A549 (cell line): ENCODE measurements at regions not wholly inside any gene's neighbourhood (a gene's known extent, or its start where the extent isn't known, plus 50 kb on each side); places are given as distances from the start of the nearest gene placed in this dataset.

Experiments used
- EP300 ChIP-seq, 2 experiments: fragments of >200 bp; sonication (Bioruptor Twin); formaldehyde crosslinking; IDR thresholded peaks; 2 replicates in 1 of 2; 3 replicates in 1 of 2; pipeline ENCODE4 v1.6.1; 2016 to 2017
- HDAC2 ChIP-seq: fragments of 200-600 bp; sonication (generic); IDR thresholded peaks from 2 replicates; pipeline ENCODE4 v1.6.1; 2016
- MAX ChIP-seq: IDR thresholded peaks from 2 replicates; pipeline ENCODE4 v1.6.1; 2012
- NR3C1 ChIP-seq: fragments of >200 bp; sonication (Bioruptor Twin); formaldehyde crosslinking; IDR thresholded peaks from 3 replicates; pipeline ENCODE4 v1.6.1; 2017
- TF ChIP-seq, protein P1 (sequence below): fragments of >200 bp; sonication (Bioruptor Twin); formaldehyde crosslinking; IDR thresholded peaks from 3 replicates; pipeline ENCODE4 v1.5.1; 2016

DNA sequence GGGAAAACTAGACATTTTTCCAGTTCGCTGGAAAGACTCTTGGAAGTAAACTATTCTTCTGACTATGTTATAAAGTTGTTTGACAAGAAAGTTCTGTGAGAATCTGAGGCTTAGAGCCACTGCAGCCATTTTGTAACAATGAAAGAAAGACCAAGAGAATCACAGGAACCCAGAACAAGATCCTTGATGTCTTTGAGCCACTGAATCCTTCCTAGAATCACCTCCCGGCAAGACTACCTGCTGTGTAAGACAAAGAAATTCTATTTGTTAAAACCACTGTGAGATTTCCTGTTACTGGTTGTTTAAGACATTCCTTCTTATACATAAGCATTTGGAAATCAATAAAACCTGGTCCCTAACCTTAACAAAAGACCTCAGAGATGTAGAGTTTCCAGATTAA lies 175.7 kb upstream of the RASGEF1B start:
- TF ChIP-seq, protein P1, sequence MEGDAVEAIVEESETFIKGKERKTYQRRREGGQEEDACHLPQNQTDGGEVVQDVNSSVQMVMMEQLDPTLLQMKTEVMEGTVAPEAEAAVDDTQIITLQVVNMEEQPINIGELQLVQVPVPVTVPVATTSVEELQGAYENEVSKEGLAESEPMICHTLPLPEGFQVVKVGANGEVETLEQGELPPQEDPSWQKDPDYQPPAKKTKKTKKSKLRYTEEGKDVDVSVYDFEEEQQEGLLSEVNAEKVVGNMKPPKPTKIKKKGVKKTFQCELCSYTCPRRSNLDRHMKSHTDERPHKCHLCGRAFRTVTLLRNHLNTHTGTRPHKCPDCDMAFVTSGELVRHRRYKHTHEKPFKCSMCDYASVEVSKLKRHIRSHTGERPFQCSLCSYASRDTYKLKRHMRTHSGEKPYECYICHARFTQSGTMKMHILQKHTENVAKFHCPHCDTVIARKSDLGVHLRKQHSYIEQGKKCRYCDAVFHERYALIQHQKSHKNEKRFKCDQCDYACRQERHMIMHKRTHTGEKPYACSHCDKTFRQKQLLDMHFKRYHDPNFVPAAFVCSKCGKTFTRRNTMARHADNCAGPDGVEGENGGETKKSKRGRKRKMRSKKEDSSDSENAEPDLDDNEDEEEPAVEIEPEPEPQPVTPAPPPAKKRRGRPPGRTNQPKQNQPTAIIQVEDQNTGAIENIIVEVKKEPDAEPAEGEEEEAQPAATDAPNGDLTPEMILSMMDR = no peak
- TF ChIP-seq MAX = no peak
- TF ChIP-seq HDAC2 = no peak
- no peak for TF ChIP-seq NR3C1
- TF ChIP-seq EP300 (IDR thresholded peaks at IDR 0.05) = no peak
